ENCODE measurements at regions not wholly inside any gene's neighbourhood (a gene's known extent, or its start where the extent isn't known, plus 50 kb on each side); places are given as distances from the start of the nearest gene placed in this dataset.

GRCh38 chr6:50213146-50213545, 163.4 kb upstream of the DEFB112 start:
- intact Hi-C loops (cut with micrococcal nuclease): no loop called here
- no peak overlapping the region for H3K4me3 Mint-ChIP-seq (ENCODE audit: unreplicated experiment)
- ChIA-PET CTCF (interaction anchor here (0.7 kb wide), 1 partner anchor 1411 kb away, joined by 3 read pairs; no protein-coding TSS in a partner anchor), POLR2A (no interaction called here)
- H3K9me3 Mint-ChIP-seq (ENCODE audit: unreplicated experiment): no peaks in the 10 kb centered on the region
- BruUV-seq (replicated peaks): no TSS peak
- no peak for DNase-seq (ENCODE audit: unreplicated experiment)
- no peaks in the 10 kb centered on the region for H3K4me1 Mint-ChIP-seq (ENCODE audit: insufficient read depth, unreplicated experiment)
- no peak overlapping the region for H3K27ac Mint-ChIP-seq (ENCODE audit: low read depth, unreplicated experiment)
- no peaks in the 10 kb centered on the region for H3K36me3 Mint-ChIP-seq (ENCODE audit: insufficient read depth, unreplicated experiment)
- peaks cover 32% of the 10 kb centered on the region for H3K27me3 Mint-ChIP-seq (ENCODE audit: insufficient read depth, unreplicated experiment)
- no peak for TF ChIP-seq CTCF (IDR thresholded peaks at IDR 0.05; ENCODE audit: unreplicated experiment)

GRCh38 chr6:50214937-50215336, 165.2 kb upstream of the DEFB112 start:
- Mint-ChIP-seq H3K4me1 (ENCODE audit: insufficient read depth, unreplicated experiment) (no peaks in the 10 kb centered on the region), H3K27me3 (ENCODE audit: insufficient read depth, unreplicated experiment) (peaks cover 23% of the 10 kb centered on the region), H3K27ac (ENCODE audit: low read depth, unreplicated experiment) (no peak overlapping the region), H3K9me3 (ENCODE audit: unreplicated experiment) (no peaks in the 10 kb centered on the region), H3K4me3 (ENCODE audit: unreplicated experiment) (no peak overlapping the region), H3K36me3 (ENCODE audit: insufficient read depth, unreplicated experiment) (no peaks in the 10 kb centered on the region)
- ChIA-PET POLR2A (no interaction called here), CTCF (no interaction called here)
- no peak for TF ChIP-seq CTCF (IDR thresholded peaks at IDR 0.05; ENCODE audit: unreplicated experiment)
- DNase-seq (ENCODE audit: unreplicated experiment): no peak
- intact Hi-C loops (cut with micrococcal nuclease): no loop called here
- BruUV-seq (replicated peaks): no TSS peak

DNA sequence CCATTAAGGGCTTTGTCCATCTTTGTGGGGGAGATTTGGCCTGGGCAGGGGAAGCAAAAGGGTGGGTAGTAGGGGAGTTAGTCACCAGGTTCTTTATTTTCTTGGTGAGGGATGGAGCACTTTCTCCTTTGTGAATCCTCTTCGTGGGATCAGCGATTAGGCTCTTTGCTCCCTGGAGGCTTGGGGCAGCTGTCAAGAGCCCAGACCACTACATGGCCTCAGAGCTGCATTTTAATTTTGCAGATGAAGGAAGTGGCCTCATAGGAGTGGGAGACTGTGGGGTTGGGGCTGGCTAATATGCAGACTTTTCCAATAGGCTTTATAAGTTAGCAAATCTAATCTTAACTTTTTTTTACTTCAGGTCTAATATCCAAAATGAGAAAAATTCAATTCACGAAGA, 168.1 kb upstream of the DEFB112 start:
- Mint-ChIP-seq H3K4me1 (ENCODE audit: insufficient read depth, unreplicated experiment) (no peaks in the 10 kb centered on the region), H3K27ac (ENCODE audit: low read depth, unreplicated experiment) (no peak overlapping the region), H3K36me3 (ENCODE audit: insufficient read depth, unreplicated experiment) (no peaks in the 10 kb centered on the region), H3K27me3 (ENCODE audit: insufficient read depth, unreplicated experiment) (peaks cover 32% of the 10 kb centered on the region), H3K9me3 (ENCODE audit: unreplicated experiment) (peaks cover 6% of the 10 kb centered on the region), H3K4me3 (ENCODE audit: unreplicated experiment) (no peak overlapping the region)
- no peak for DNase-seq (ENCODE audit: unreplicated experiment)
- no TSS peak for BruUV-seq (replicated peaks)
- POLR2A ChIA-PET: no interaction called here
- TF ChIP-seq CTCF (IDR thresholded peaks at IDR 0.05; ENCODE audit: unreplicated experiment): no peak
- CTCF ChIA-PET: no interaction called here
- intact Hi-C loops (cut with micrococcal nuclease): no loop called here

- no peaks in the 10 kb centered on the region for H3K36me3 Mint-ChIP-seq (ENCODE audit: insufficient read depth, unreplicated experiment)
- CTCF ChIA-PET: no interaction called here
- BruUV-seq (replicated peaks): no TSS peak
- no peak overlapping the region for H3K27ac Mint-ChIP-seq (ENCODE audit: low read depth, unreplicated experiment)
- no peaks in the 10 kb centered on the region for H3K4me1 Mint-ChIP-seq (ENCODE audit: insufficient read depth, unreplicated experiment)
- POLR2A ChIA-PET: interaction anchor here (0.6 kb wide), 1 partner anchor 459 kb away, joined by 3 read pairs; no protein-coding TSS in a partner anchor
- intact Hi-C loops (cut with micrococcal nuclease): no loop called here
- no peak overlapping the region for H3K4me3 Mint-ChIP-seq (ENCODE audit: unreplicated experiment)
- no peaks in the 10 kb centered on the region for H3K27me3 Mint-ChIP-seq (ENCODE audit: insufficient read depth, unreplicated experiment)
- no peak for DNase-seq (ENCODE audit: unreplicated experiment)
- H3K9me3 Mint-ChIP-seq (ENCODE audit: unreplicated experiment): no peaks in the 10 kb centered on the region
- TF ChIP-seq CTCF (IDR thresholded peaks at IDR 0.05; ENCODE audit: unreplicated experiment): no peak
Measured at GRCh38 chr6:50236164-50236563, 186.4 kb upstream of the DEFB112 start.
